ENCODE measurements at regions not wholly inside any gene's neighbourhood (a gene's known extent, or its start where the extent isn't known, plus 50 kb on each side); places are given as distances from the start of the nearest gene placed in this dataset.

DNA sequence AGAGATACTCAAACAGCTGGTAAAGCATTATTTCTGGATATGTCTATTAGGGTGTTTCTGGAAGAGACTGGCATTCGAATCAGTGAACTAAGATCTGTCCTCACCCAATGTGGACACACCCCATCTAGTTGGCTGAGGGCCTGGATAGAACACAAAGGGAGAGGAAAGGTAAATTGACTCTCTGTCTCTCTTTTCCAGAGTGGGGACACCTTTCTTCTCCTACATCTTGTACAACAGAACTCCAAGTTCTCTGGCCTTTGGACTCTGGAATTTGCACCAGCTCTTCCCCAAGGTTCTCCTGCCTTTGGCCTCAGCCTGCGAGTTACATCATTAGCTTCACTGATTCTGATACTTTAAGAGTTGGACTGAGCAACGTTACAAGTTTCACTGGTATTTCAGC is 1253.9 kb downstream of the SLC16A7 start:
- TF ChIP-seq POLR2AphosphoS5 (IDR thresholded peaks at IDR 0.05), result no peak
- TF ChIP-seq, protein P1, sequence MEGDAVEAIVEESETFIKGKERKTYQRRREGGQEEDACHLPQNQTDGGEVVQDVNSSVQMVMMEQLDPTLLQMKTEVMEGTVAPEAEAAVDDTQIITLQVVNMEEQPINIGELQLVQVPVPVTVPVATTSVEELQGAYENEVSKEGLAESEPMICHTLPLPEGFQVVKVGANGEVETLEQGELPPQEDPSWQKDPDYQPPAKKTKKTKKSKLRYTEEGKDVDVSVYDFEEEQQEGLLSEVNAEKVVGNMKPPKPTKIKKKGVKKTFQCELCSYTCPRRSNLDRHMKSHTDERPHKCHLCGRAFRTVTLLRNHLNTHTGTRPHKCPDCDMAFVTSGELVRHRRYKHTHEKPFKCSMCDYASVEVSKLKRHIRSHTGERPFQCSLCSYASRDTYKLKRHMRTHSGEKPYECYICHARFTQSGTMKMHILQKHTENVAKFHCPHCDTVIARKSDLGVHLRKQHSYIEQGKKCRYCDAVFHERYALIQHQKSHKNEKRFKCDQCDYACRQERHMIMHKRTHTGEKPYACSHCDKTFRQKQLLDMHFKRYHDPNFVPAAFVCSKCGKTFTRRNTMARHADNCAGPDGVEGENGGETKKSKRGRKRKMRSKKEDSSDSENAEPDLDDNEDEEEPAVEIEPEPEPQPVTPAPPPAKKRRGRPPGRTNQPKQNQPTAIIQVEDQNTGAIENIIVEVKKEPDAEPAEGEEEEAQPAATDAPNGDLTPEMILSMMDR (IDR thresholded peaks at IDR 0.05), result no peak

Measured in prostate gland (tissue), 2 donors.